Renal cortical epithelial cell (primary cell): ENCODE measurements at regions not wholly inside any gene's neighbourhood (a gene's known extent, or its start where the extent isn't known, plus 50 kb on each side); places are given as distances from the start of the nearest gene placed in this dataset.

Experiments used
- DNase-seq: peaks from one replicate; pipeline ENCODE4 v3.0.0-alpha.2; 2011; ENCODE audit warnings: low read depth

DNA sequence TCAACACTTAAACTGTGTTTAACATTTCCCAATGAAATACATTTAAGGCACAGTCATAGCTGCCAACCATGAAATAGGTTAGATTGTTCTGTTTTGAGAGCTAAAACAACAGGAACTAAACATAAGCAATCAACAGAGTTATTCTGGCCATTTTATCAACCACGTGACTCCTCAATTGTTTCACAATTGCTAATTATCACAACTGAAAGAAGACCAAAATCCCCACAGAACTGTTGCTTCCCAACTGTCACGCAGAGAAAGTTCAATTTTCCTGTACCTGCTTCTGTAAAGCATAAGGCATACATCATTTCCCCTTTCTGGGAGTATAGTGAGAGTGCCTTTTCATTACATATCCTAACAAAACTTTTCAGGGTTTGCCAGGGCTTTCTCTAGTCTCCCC, 248.6 kb downstream of the EPHA4 start:
- peak; percentile 45 for DNase-seq

DNA sequence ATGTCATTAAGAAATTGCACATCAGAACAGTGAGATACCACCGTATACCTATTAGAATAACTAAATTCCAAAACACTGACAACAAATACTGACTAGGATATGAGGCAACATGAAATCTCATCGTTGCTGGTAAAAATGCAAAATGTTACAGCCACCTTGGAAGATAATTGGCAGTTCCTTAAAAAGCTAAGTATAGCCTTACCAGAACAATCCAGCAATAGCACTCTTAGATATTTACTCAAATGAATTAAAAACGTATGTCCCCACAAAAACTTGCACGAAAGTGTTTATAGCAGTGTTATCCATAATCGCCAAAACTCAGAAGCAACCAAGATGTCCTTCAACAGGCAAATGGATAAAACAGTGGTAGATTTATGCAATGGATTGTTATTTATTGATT, 241.7 kb downstream of the EPHA4 start:
- DNase-seq, result no peak

DNA sequence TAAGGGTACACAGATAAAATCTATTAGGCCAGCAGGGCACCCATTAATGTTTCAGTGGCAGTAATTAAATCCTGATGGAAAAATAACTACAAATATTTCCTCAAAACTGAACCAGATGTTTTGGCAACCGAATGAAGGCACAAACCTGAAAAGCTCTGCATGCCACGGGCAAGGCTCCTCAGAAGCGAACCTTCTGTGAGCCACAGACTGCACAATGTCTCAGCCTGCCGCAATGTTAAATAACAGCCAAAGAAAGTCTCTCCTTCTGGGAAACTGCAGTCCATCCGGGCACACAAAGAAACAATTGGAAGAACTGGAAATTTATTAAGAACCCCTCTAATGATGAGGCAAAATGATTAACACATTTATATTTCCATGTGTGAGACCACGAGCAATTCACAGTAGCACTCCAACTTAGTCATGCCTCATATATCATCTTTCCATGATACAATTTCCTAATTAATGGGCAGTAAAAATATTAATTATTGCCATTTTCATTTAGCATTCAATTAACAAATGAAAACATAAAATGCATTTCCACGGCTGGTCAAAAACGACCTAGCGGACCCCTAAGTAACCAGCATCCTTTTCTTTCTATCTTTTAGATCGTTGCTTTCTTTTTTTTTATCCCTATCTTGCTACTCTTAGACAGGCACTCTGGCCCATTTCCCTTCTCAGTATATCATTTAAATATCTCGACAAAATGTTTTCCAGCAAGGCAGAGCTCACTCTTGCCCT, 237.5 kb downstream of the EPHA4 start:
- DNase-seq, result no peak

DNA sequence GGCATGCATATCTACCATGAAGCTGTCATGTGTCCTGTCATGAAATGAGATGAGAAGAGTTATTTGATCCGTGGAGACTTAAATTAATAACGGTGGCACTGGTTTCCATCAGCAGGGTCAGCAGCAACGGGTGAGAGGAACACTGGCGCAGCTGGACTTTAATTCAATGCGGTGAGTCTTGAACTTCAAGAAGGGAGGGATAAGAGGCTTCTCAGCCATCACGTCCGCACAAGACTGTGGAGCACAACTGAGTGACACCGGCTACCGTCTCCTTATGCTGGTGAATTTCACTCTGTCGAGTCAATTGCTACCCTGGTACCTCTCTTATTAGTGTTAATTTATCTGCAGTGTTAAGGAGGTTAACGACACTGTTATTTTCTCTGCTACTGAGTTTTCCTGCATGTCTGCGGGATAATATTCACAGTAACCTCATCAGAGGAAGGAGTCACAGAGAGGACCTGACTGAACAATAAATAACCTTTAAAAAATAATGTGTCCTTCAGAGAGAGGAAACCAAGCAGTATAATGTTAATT, 236.8 kb downstream of the EPHA4 start:
- DNase-seq, result no peak

DNA sequence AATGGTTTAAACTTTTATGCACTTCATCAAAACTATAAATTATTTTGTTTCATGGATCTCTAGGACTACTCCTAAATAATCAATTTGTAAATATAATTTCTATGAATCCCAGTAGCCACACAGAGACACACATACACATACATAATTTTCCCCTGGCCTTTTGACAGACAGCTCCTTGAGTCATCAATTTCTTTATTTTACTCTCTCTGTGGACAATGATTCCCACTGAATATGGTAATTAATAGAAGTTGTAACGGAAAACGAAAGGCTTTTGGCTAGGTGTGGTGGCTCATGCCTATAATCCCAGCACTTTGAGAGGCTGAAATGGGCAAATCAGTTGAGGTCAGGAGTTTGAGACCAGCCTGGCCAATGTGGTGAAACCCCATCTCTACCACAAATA, 235.1 kb downstream of the EPHA4 start:
- DNase-seq, result no peak

DNA sequence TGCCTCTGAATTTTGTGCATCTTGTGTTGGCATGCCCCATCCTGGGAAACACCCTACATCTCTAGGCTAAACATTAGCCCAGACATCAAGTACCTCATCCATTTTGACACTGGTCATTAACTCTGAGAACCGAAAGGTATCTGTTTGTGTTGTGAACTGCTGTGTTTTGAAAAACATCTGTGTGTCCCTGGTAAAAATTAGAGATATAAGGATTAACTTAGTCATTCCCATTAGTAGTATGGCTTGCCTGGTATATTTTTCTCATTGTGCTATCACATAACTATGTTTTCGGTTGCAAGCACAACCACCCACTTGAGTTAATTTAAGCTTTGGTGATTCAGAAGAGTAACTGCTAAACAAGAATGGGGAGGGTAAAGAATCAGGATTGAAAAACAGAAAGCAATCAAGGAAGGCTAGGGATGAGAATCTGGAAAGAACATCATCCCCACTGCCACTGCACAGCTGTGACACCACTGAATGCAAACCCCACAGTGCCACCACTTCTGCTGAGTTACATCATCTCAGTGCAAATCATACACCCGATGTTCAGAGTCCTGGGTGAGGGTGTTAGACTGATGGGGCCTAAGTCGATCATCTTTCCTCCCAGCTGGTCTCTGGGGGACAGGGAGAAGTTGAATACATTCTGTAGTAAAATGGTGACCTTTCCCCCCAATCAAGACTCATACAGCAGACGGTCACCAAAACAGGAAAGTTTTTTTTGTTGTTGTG, 234.0 kb downstream of the EPHA4 start:
- DNase-seq, result peak; percentile 89

DNA sequence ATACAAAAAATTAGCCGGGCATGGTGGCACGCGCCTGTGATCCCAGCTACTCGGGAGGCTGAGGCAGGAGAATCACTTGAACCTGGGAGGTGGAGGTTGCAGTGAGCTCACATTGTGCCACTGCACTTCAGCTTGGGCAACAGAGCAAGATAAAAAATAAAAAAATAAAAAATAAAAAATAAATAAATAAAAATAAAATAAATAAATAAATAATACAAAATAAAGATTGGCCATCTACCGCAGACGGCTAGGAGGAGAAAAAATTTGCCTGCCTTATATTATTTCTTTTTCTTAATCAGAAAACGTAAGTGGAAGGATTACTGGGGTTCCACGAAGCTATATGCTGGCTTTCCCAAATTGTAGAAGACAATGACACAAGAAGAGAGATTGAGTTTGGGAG, 229.7 kb downstream of the EPHA4 start:
- no peak for DNase-seq

DNA sequence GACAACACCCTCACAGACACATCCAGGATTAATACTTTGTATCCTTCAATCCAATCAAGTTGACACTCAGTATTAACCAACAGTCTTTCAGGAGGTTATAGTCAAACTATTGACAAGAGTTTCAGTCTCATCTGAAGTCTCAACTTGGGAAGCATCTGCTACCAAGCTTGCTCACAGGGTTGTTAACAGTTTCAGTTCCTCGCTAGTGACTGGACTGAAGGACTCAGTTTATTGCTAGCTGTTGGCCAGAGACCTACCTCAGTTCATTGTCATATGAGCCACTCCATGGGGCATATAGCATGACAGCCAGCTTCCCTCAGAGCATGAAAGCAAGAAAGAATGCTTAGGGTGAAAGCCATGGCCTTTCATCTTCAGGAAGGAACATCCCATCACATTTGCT, 228.6 kb downstream of the EPHA4 start:
- DNase-seq, result no peak

DNA sequence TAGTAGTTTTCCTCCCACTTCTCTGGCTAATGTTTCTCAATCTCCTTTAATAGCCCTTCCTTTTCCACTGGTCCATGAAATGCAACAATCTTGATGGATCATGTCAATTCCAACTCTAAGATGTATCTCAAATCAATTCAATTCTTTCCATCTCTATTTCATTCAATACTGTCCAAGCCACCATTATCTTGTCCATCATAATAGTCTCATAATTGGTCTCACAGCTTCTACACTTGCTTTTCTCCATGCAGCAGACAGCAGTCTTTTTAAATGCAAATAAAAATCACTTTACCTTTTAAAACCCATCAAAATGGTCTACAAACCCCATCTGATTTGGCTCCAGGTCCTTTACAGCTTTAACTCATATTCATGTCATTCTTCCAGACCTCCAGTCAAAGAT, 226.6 kb downstream of the EPHA4 start:
- DNase-seq, result no peak

DNA sequence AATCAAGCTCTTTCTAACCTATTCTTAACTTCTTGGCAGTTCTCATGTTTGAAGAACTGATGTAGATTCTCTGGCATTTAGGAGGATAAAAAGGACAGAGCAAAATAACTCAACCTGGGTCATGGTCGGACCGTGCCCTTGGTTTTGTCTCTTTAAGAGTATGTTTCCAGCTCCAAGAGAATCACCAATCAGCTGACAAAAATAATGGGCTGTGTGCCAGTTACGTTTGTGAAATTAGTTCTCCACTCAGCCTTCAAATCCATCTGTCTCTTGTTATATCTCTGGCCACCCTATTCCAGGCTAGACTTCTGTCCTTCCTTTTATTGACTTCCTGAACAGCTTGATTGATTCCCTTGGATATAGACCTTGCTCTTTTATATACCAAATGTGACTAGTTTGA, 225.7 kb downstream of the EPHA4 start:
- no peak for DNase-seq

DNA sequence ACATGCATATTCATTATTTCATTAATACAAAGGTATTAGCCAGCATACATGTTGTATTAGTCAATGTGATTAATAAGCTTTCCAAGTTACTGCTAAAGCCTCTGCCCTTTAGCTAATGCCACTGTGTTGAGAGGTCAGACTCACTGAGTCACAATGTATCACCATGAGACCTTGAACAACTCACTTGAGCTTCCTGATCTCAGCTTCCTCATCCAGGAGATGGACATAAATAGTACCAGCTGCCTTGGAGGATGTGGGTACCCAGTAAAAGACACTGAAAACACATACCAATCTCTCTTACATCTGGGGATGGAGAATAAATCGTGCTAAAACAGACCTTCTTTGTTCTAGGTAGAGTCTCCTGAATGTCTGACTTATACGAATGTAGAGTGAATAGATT, 224.6 kb downstream of the EPHA4 start:
- peak; percentile 46 for DNase-seq

DNA sequence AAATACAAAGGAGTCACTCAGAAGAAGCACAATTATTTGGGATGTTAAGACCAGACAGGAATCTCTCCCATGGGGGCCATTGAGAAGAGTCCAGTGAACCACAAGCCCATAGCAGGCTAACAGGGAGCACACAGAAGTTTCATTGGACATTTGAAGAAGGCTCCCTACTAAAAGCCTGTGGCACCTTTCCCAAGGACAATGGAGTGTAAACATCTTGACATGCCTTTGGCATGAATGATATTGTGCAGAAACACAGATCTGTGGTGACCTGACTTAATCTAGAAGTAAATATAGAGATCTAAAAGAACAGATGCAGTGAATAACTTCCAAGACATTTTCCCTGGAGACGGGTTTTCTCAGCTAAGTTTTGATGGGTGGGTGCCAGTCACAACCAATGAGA, 221.5 kb downstream of the EPHA4 start:
- peak; percentile 15 for DNase-seq

DNA sequence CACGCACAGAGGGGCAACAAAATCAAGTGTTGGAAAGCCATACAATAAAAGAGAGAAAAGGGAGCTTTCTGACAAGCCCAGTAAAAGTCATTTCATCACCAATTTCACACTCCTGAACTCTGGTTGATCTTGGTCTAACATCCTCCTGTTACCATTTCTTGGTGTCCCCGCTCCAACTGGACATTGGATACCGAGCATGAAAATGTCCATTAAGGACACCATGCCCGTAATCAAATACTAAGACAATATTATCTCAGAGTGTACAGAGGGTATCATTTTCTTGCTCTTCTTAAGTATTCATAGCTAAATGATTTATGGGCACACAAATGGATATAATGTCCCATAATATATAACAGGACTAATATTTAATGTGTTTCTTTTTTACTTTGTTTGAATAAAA, 218.9 kb downstream of the EPHA4 start:
- no peak for DNase-seq

DNA sequence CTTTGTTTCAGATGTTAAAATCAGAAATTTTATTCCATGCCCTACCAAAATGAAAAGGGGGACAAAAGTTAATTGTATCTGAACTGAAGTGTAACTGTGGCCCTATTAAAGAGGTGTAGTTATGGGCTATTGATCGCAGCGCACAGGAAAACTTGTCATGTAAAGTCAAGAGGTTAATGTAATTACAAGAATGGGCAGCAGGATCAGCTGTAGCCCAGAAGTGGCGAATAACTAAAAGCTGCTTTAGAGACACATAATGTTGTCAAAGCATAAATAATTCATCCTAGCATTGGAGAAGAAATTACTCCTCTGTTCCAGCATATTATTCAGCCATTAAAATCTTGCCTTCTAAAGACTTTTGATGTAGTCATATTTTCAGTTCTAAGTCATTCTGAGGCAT, 211.8 kb downstream of the EPHA4 start:
- no peak for DNase-seq

DNA sequence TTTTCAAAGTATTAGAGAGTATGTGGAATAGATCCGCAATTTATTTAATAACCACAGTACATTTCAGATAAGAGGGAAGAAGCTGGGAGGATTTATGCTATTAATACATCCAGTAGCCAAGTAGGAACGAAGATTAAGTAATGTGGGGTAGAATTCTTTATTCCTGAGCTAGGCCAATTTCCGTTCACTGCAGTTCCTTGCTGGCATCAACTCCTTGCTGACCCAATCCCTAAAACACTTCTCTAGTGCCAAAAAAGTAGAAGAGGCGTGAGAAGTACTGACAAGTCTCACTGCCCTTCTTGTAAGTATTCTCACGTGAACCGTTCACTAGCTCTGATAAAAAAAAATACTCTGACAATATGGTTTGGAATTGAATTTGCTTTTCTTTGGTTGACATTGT, 211.4 kb downstream of the EPHA4 start:
- DNase-seq, result no peak

DNA sequence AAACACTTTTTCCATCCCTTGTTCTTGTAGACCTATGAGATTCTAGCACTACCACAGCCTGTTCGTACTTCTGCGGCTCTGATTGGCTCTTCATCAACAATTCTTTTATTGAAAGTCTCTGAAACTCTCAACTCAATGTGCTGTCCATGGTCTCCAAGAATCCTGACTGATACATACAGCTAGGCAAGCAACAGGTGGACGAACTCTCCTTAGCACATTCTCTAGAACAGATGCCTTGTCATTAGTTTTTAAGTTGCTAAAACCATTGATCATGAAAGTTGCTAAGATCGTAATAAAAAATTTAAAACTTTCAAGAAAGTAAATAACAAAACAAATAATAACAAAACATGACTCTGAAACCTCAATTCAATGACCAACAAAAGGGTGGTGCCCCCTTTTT, 210.5 kb downstream of the EPHA4 start:
- no peak for DNase-seq

DNA sequence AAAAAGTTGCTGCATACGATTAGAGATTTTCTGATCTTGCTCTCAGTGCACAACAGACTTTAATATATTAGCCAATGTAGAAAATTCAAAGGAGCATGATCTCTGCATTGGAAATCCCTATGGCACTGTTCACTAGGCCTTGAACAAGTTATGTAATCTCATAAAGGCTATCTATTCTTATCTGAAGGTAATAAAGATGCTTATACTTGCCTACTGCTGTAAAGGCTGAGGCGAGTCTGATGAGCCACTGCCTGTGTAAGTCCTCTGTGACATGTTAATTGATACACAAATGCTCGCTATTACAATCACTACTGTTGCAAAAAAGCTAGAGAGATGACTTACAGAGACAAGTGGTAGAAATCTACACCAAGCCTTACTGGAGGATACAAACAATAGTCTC, 207.4 kb downstream of the EPHA4 start:
- DNase-seq, result no peak
